SU-DHL-6 (cell line): ENCODE measurements at regions not wholly inside any gene's neighbourhood (a gene's known extent, or its start where the extent isn't known, plus 50 kb on each side); places are given as distances from the start of the nearest gene placed in this dataset.

Source experiments
- H2AFZ ChIP-seq: fragments of 200-600 bp; sonication (generic); 2 replicates; pipeline ENCODE4 v1.6.1; 2014; ENCODE audit warnings: low read depth, mild to moderate bottlenecking, moderate library complexity, mixed read lengths, antibody characterized with exemption, low read length; ENCODE audit not compliant: severe bottlenecking
- H3F3A ChIP-seq: fragments of 200-600 bp; shearing (Covaris generic); 2 replicates; pipeline ENCODE4 v1.6.0; 2016; ENCODE audit warnings: antibody characterized with exemption, mild to moderate bottlenecking; ENCODE audit not compliant: insufficient read depth
- H3K27ac ChIP-seq: fragments of 200-600 bp; sonication (generic); 2 replicates; pipeline ENCODE4 v1.5.1; 2016; ENCODE audit warnings: low read depth, mild to moderate bottlenecking, low read length, moderate library complexity, mixed read lengths
- H3K27me3 ChIP-seq: fragments of 200-600 bp; sonication (generic), shearing (Covaris generic); 2 replicates; pipeline ENCODE4 v1.6.0; 2014; ENCODE audit warnings: mild to moderate bottlenecking, low read length
- H3K36me3 ChIP-seq: fragments of 200-600 bp; sonication (generic); 2 replicates; pipeline ENCODE4 v1.6.1; 2014; ENCODE audit warnings: mild to moderate bottlenecking, low read length, mixed read lengths
- H3K4me2 ChIP-seq: fragments of 300-600, 200-600 bp; shearing (Covaris generic), sonication (generic); 2 replicates; pipeline ENCODE4 v1.6.0; 2014; ENCODE audit warnings: low read length, low read depth, mild to moderate bottlenecking; ENCODE audit not compliant: poor library complexity, severe bottlenecking
- H3K4me3 ChIP-seq: fragments of 200-600 bp; sonication (generic); 2 replicates; pipeline ENCODE4 v1.5.1; 2014; ENCODE audit warnings: antibody characterized with exemption, low read length, mild to moderate bottlenecking, mixed read lengths; ENCODE audit not compliant: insufficient read depth, poor library complexity, severe bottlenecking
- H3K79me2 ChIP-seq: fragments of 200-600 bp; sonication (generic); 2 replicates; pipeline ENCODE4 v1.6.1; 2014; ENCODE audit warnings: mild to moderate bottlenecking, low read length, moderate library complexity; ENCODE audit not compliant: insufficient read depth
- H3K9ac ChIP-seq: fragments of 200-600 bp; sonication (generic); 2 replicates; pipeline ENCODE4 v1.7.0; 2014; ENCODE audit warnings: mild to moderate bottlenecking, low read length
- H3K9me2 ChIP-seq: fragments of 200-600 bp; sonication (generic); replicated peaks from 2 replicates; pipeline ENCODE4 v1.6.1; 2014; ENCODE audit warnings: low read length; ENCODE audit not compliant: insufficient read depth
- H3K9me3 ChIP-seq: fragments of 200-600 bp; sonication (generic); 2 replicates; pipeline ENCODE4 v1.6.1; 2014; ENCODE audit warnings: low read length, mixed read lengths; ENCODE audit not compliant: insufficient read depth
- H4K20me1 ChIP-seq: fragments of 200-600 bp; sonication (generic); 2 replicates; pipeline ENCODE4 v1.6.1; 2014; ENCODE audit warnings: low read depth, mild to moderate bottlenecking, antibody characterized with exemption, low read length, moderate library complexity, mixed read lengths
- CTCF ChIP-seq: fragments of 200-600 bp; sonication (generic); IDR thresholded peaks from one replicate; pipeline ENCODE4 v1.5.1; 2017; ENCODE audit warnings: antibody characterized with exemption, mild to moderate bottlenecking, low read length, moderate library complexity; ENCODE audit not compliant: insufficient read depth, poor library complexity, severe bottlenecking
- EZH2phosphoT487 ChIP-seq: fragments of 200-600 bp; sonication (generic), shearing (Covaris generic); conservative IDR thresholded peaks from 2 replicates; pipeline ENCODE4 v1.6.1; 2018; ENCODE audit warnings: mild to moderate bottlenecking, antibody characterized with exemption, low read length, moderate library complexity, mixed read lengths

- TF ChIP-seq CTCF: no peak
- no peak for TF ChIP-seq EZH2phosphoT487
- Histone ChIP-seq H3K36me3 (no peaks in the 10 kb centered on the region), H3K27me3 (no peaks in the 10 kb centered on the region), H3K9me3 (no peaks in the 10 kb centered on the region), H3K79me2 (no peaks in the 10 kb centered on the region), H2AFZ (no peak overlapping the region), H3K4me2 (no peak overlapping the region), H3K4me3 (no peak overlapping the region), H3F3A (no peaks in the 10 kb centered on the region), H3K27ac (no peak overlapping the region), H3K9ac (no peak overlapping the region), H4K20me1 (no peaks in the 10 kb centered on the region), H3K9me2 (no peaks in the 10 kb centered on the region)
Observed at GRCh38 chr6:131399433-131399832, 173.6 kb upstream of the ARG1 start.

- Histone ChIP-seq H3K9me3 (no peaks in the 10 kb centered on the region), H3K4me3 (no peak overlapping the region), H3K27me3 (no peaks in the 10 kb centered on the region), H3K36me3 (no peaks in the 10 kb centered on the region), H3K79me2 (no peaks in the 10 kb centered on the region), H3K9me2 (no peaks in the 10 kb centered on the region), H4K20me1 (no peaks in the 10 kb centered on the region), H3K9ac (no peak overlapping the region), H3F3A (no peaks in the 10 kb centered on the region), H2AFZ (no peak overlapping the region), H3K27ac (no peak overlapping the region), H3K4me2 (no peak overlapping the region)
- no peak for TF ChIP-seq EZH2phosphoT487
- TF ChIP-seq CTCF: no peak
Observed at GRCh38 chr6:131400054-131400778, 172.8 kb upstream of the ARG1 start.

- Histone ChIP-seq H3K27ac (no peak overlapping the region), H3K27me3 (no peaks in the 10 kb centered on the region), H4K20me1 (no peaks in the 10 kb centered on the region), H3K4me3 (no peak overlapping the region), H3K9me2 (no peaks in the 10 kb centered on the region), H3K4me2 (no peak overlapping the region), H3K79me2 (no peaks in the 10 kb centered on the region), H3K36me3 (no peaks in the 10 kb centered on the region), H3F3A (no peaks in the 10 kb centered on the region), H3K9me3 (no peaks in the 10 kb centered on the region), H2AFZ (no peak overlapping the region), H3K9ac (no peak overlapping the region)
- TF ChIP-seq CTCF: no peak
Observed at GRCh38 chr6:131400779-131401496, 172.1 kb upstream of the ARG1 start.
